Stomach (tissue), 8 donors: ENCODE measurements at regions not wholly inside any gene's neighbourhood (a gene's known extent, or its start where the extent isn't known, plus 50 kb on each side); places are given as distances from the start of the nearest gene placed in this dataset.
A peak's percentile ranks its signal among the peaks of the same experiment; 100 is the strongest.

Experiments
- DNase-seq, 2 donors: peaks; one replicate each; pipeline versions ENCODE4 v3.0.0 to v3.0.0-alpha.2; 2013 to 2019
- H3K27ac ChIP-seq, 5 donors: fragments of 200-600 bp in 4 of 5; sonication (generic) in 4 of 5; one replicate each; pipeline ENCODE4 v1.5.1; 2013 to 2019; ENCODE audit warnings: mild to moderate bottlenecking in 1 of 5, moderate library complexity in 1 of 5
- H3K27me3 ChIP-seq, 3 donors: fragments of 200-600 bp; sonication (generic); one replicate each; pipeline ENCODE4 v1.5.1; 2017 to 2019; ENCODE audit warnings: mixed run types in 1 of 3
- H3K36me3 ChIP-seq, 4 donors: fragments of 200-600 bp; sonication (generic); 1 replicate in 3 of 4; 2 replicates in 1 of 4; pipeline ENCODE4 v1.5.1; 2016 to 2019
- H3K4me1 ChIP-seq, 4 donors: fragments of 200-600 bp; sonication (generic); one replicate each; pipeline ENCODE4 v1.5.1; 2016 to 2019
- H3K4me3 ChIP-seq, 4 donors: fragments of 200-600 bp; sonication (generic) in 3 of 4; one replicate each; pipeline ENCODE4 v1.5.1; 2016 to 2019; ENCODE audit warnings: mild to moderate bottlenecking in 1 of 4
- H3K9me3 ChIP-seq, 4 donors: fragments of 200-600 bp; sonication (generic); one replicate each; pipeline ENCODE4 v1.5.1; 2016 to 2019
- CTCF ChIP-seq, 7 experiments: fragments of 450-650 bp in 4 of 7; fragments of 200-600 bp in 3 of 7; sonication (generic) in 3 of 7; IDR thresholded peaks; one replicate each; pipeline ENCODE4 v1.5.1; 2016 to 2019; ENCODE audit warnings: antibody characterized with exemption in 7 of 7, control low read depth in 2 of 7, mild to moderate bottlenecking in 1 of 7
- EP300 ChIP-seq: sonication (generic); formaldehyde crosslinking; IDR thresholded peaks from one replicate; pipeline ENCODE4 v1.6.1; 2017; ENCODE audit warnings: antibody characterized with exemption
- POLR2A ChIP-seq, 4 donors: fragments of 450-650 bp; IDR thresholded peaks; one replicate each; pipeline ENCODE4 v1.6.1; 2016; ENCODE audit warnings: antibody characterized with exemption in 4 of 4, control low read depth in 2 of 4, mild to moderate bottlenecking in 1 of 4, moderate library complexity in 1 of 4
- POLR2AphosphoS5 ChIP-seq, 3 donors: sonication (generic); formaldehyde crosslinking; IDR thresholded peaks; one replicate each; pipeline ENCODE4 v1.6.1; 2016; ENCODE audit warnings: antibody characterized with exemption in 3 of 3
- WGBS, 5 donors: extraction: QIAGEN DNeasy Blood & Tissue Kit in 3 of 5; methylation state at CpG; one replicate each; pipeline versions ENCODE4 v1.1.5 to v1.1.7; 2013 to 2018; 5-methylcytosine and 5-hydroxymethylcytosine counted together
- intact Hi-C: fragments of 100-400 bp; cut with DNase I; formaldehyde crosslinking; loops from one replicate; pipeline ENCODE4 v1.15.1; 2023; ENCODE audit warnings: low total_unique reads
- donor health status: healthy with polysubstance abuse.
- donor health status: Bipolar disorder and iron deficiency.
- donor health status: healthy.

DNA sequence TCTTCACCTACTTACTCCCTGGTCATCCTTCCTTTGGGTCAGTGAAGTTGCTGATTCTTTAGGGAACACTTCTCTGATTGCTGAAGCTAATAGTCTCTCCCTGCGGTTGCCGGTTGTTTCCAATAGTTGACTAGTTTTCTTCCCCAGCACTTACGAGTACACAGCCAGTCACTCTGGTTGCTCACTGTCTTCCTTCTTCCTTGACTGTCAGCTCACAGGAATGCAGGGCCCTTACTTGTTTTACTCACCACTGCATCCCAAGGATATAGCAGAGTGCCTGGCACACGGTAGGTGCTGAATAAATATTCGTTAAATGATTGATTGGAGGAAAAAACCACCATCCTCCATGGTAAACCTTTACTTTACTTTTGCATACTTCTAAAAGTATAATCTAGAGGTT, 345.0 kb downstream of the QKI start:
- Histone ChIP-seq H3K4me3 (no peak overlapping the region), H3K4me1 (peaks cover 0 to under 1% (median 0%) of the 10 kb centered on the region in 4 donors), H3K27me3 (no peaks in the 10 kb centered on the region), H3K9me3 (no peaks in the 10 kb centered on the region), H3K27ac (no peak overlapping the region), H3K36me3 (no peaks in the 10 kb centered on the region)
- 76 to 83% (median 82%) methylated on average over 5 of the region's 5 CpGs for WGBS, 5 donors
- intact Hi-C loops: no loop called here
- DNase-seq: no peak
- TF ChIP-seq EP300 (no peak), POLR2AphosphoS5 (IDR thresholded peaks at IDR 0.05) (no peak), CTCF (IDR thresholded peaks at IDR 0.05) (no peak), POLR2A (IDR thresholded peaks at IDR 0.05) (no peak)

- Histone ChIP-seq H3K27ac (no peak overlapping the region), H3K9me3 (peaks cover 0 to 5% (median 3%) of the 10 kb centered on the region in 4 donors), H3K4me3 (no peak overlapping the region), H3K27me3 (no peaks in the 10 kb centered on the region), H3K4me1 (no peaks in the 10 kb centered on the region), H3K36me3 (no peaks in the 10 kb centered on the region)
- DNase-seq: no peak
- TF ChIP-seq EP300 (no peak), POLR2AphosphoS5 (IDR thresholded peaks at IDR 0.05) (no peak), CTCF (IDR thresholded peaks at IDR 0.05) (no peak), POLR2A (IDR thresholded peaks at IDR 0.05) (no peak)
- intact Hi-C loops: no loop called here
Observed at GRCh38 chr6:163757520-163757919, 343.0 kb downstream of the QKI start.

- intact Hi-C loops: no loop called here
- WGBS, 5 donors: 68 to 88% (median 81%) methylated on average over 4 of the region's 4 CpGs
- peaks cover 0 to 5% (median 3%) of the 10 kb centered on the region in 4 donors for H3K9me3 ChIP-seq
Observed at GRCh38 chr6:163756079-163756478, 341.6 kb downstream of the QKI start.

DNA sequence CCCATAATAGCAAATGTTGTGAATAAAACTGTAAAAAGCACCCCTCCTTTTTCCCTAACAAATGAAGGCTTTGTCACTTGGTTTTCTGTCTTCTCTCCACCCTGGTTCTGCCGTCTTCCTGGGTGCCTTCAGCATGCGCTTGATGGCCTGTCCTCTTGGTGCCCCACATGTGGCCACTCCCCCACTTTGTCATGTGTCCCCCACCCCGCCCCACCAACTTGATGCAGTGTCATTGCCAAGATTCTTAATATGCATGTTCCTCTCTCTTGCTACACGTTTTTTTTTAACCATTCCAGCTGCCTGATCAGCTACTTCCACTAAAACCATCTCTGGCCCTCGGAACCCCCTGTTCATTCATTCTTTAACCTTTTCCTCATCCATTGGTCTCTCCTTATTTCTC, 340.3 kb downstream of the QKI start:
- H3K4me1 ChIP-seq: no peaks in the 10 kb centered on the region
- H3K4me3 ChIP-seq: no peak overlapping the region
- peaks cover 0 to 5% (median 3%) of the 10 kb centered on the region in 4 donors for H3K9me3 ChIP-seq
- H3K27ac ChIP-seq: no peak overlapping the region
- H3K36me3 ChIP-seq: no peaks in the 10 kb centered on the region
- TF ChIP-seq POLR2A (IDR thresholded peaks at IDR 0.05): no peak
- no peak for TF ChIP-seq CTCF (IDR thresholded peaks at IDR 0.05)
- TF ChIP-seq EP300: no peak
- TF ChIP-seq POLR2AphosphoS5 (IDR thresholded peaks at IDR 0.05): no peak
- DNase-seq: no peak
- 60 to 84% (median 69%) methylated on average over 5 of the region's 5 CpGs for WGBS, 5 donors
- H3K27me3 ChIP-seq: peaks cover 0 to 7% (median 0%) of the 10 kb centered on the region in 3 donors
- intact Hi-C loops: no loop called here

More at GRCh38 chr6:163756079-163756478, 341.6 kb downstream of the QKI start:
- peak in 1 of 2 donors; percentile 35 for DNase-seq
- no peaks in the 10 kb centered on the region for H3K27me3 ChIP-seq
- H3K4me1 ChIP-seq: no peaks in the 10 kb centered on the region
- H3K36me3 ChIP-seq: no peaks in the 10 kb centered on the region
- TF ChIP-seq POLR2AphosphoS5 (IDR thresholded peaks at IDR 0.05) (no peak), CTCF (IDR thresholded peaks at IDR 0.05) (no peak), POLR2A (IDR thresholded peaks at IDR 0.05) (no peak), EP300 (no peak)
- H3K4me3 ChIP-seq: no peak overlapping the region
- H3K27ac ChIP-seq: no peak overlapping the region
